ENCODE measurements at regions not wholly inside any gene's neighbourhood (a gene's known extent, or its start where the extent isn't known, plus 50 kb on each side); places are given as distances from the start of the nearest gene placed in this dataset.
"Not testable (repeated sequence)": the region's sequence is repeated elsewhere in the genome, so short reads cannot be mapped to it uniquely, and the experiment has no call there.

- DNase-seq (ENCODE audit: low spot score) (no peak), ATAC-seq (no peak)
Measured at GRCh38 chr13:90645582-90645981, 701.9 kb upstream of the MIR17HG start.

- DNase-seq (ENCODE audit: low spot score): no peak
- no peak for ATAC-seq
Measured at GRCh38 chr13:90648497-90648896, 699.0 kb upstream of the MIR17HG start.

- no peak for DNase-seq (ENCODE audit: low spot score)
- ATAC-seq: no peak
Measured at GRCh38 chr13:90652036-90652435, 695.5 kb upstream of the MIR17HG start.

- ATAC-seq: no peak
- DNase-seq (ENCODE audit: low spot score): no peak
Measured at GRCh38 chr13:90654970-90655369, 692.5 kb upstream of the MIR17HG start.

- ATAC-seq; DNase-seq (ENCODE audit: low spot score): not testable (repeated sequence)
Measured at GRCh38 chr13:90664200-90664599, 683.3 kb upstream of the MIR17HG start.

GRCh38 chr13:90673746-90674145 lies 673.7 kb upstream of the MIR17HG start:
- DNase-seq (ENCODE audit: low spot score) (no peak), ATAC-seq (no peak)

- no peak for ATAC-seq
- no peak for DNase-seq (ENCODE audit: low spot score)
Measured at GRCh38 chr13:90675129-90675528, 672.4 kb upstream of the MIR17HG start.

- ATAC-seq: no peak
- no peak for DNase-seq (ENCODE audit: low spot score)
Measured at GRCh38 chr13:90680826-90681225, 666.7 kb upstream of the MIR17HG start.

- DNase-seq (ENCODE audit: low spot score) (no peak), ATAC-seq (no peak)
Measured at GRCh38 chr13:90683711-90684131, 663.8 kb upstream of the MIR17HG start.

GRCh38 chr13:90686442-90686841 lies 661.0 kb upstream of the MIR17HG start:
- DNase-seq (ENCODE audit: low spot score) (no peak), ATAC-seq (no peak)

GRCh38 chr13:90689111-90689510 lies 658.4 kb upstream of the MIR17HG start:
- DNase-seq (ENCODE audit: low spot score) (no peak), ATAC-seq (no peak)

GRCh38 chr13:90690458-90691080 lies 656.9 kb upstream of the MIR17HG start:
- no peak for DNase-seq (ENCODE audit: low spot score)
- no peak for ATAC-seq

- DNase-seq (ENCODE audit: low spot score) (no peak), ATAC-seq (no peak)
Measured at GRCh38 chr13:90696254-90696653, 651.2 kb upstream of the MIR17HG start.

- DNase-seq (ENCODE audit: low spot score): no peak
Measured at GRCh38 chr13:90696656-90697055, 650.8 kb upstream of the MIR17HG start.

GRCh38 chr13:90700340-90700739 lies 647.1 kb upstream of the MIR17HG start:
- ATAC-seq: no peak
- no peak for DNase-seq (ENCODE audit: low spot score)

More at GRCh38 chr13:90696656-90697055, 650.8 kb upstream of the MIR17HG start:
- ATAC-seq: no peak

- DNase-seq (ENCODE audit: low spot score) (no peak), ATAC-seq (no peak)
Measured at GRCh38 chr13:90701264-90701663, 646.2 kb upstream of the MIR17HG start.

- no peak for DNase-seq (ENCODE audit: low spot score)
- no peak for ATAC-seq
Measured at GRCh38 chr13:90702050-90702449, 645.4 kb upstream of the MIR17HG start.

- ATAC-seq: no peak
- no peak for DNase-seq (ENCODE audit: low spot score)
Measured at GRCh38 chr13:90706631-90707030, 640.9 kb upstream of the MIR17HG start.

- ATAC-seq (no peak), DNase-seq (ENCODE audit: low spot score) (no peak)
Measured at GRCh38 chr13:90708128-90708527, 639.4 kb upstream of the MIR17HG start.

- no peak for DNase-seq (ENCODE audit: low spot score)
- no peak for ATAC-seq
Measured at GRCh38 chr13:90709319-90709718, 638.2 kb upstream of the MIR17HG start.

- ATAC-seq: no peak
- DNase-seq (ENCODE audit: low spot score): no peak
Measured at GRCh38 chr13:90710164-90710759, 637.2 kb upstream of the MIR17HG start.

- no peak for ATAC-seq
- no peak for DNase-seq (ENCODE audit: low spot score)
Measured at GRCh38 chr13:90713441-90714133, 633.9 kb upstream of the MIR17HG start.

Measured in left lobe of liver (tissue), 2 donors.